ENCODE measurements at regions not wholly inside any gene's neighbourhood (a gene's known extent, or its start where the extent isn't known, plus 50 kb on each side); places are given as distances from the start of the nearest gene placed in this dataset.

- Histone ChIP-seq H3K9me3 (ENCODE audit: insufficient read depth, low read length) (no peaks in the 10 kb centered on the region), H3K36me3 (ENCODE audit: insufficient read depth, insufficient read length, low read length) (no peaks in the 10 kb centered on the region), H3K4me1 (ENCODE audit: insufficient read depth, insufficient read length) (no peaks in the 10 kb centered on the region), H3K4me3 (ENCODE audit: insufficient read length, low read depth) (no peak overlapping the region), H3K9ac (ENCODE audit: insufficient read length, low read depth) (no peak overlapping the region), H3K27me3 (ENCODE audit: insufficient read depth, insufficient read length) (no peaks in the 10 kb centered on the region)
- TF ChIP-seq YY1 (IDR thresholded peaks at IDR 0.05; ENCODE audit: insufficient read depth, insufficient read length) (no peak), ZNF274 (IDR thresholded peaks at IDR 0.05; ENCODE audit: low read depth, low read length) (no peak), SUZ12 (IDR thresholded peaks at IDR 0.05; ENCODE audit: extremely low read depth, insufficient read depth, insufficient read length) (no peak)
- DNase-seq (ENCODE audit: low read depth, low spot score): no peak
Observed at GRCh38 chr18:11284811-11285210, 135.4 kb upstream of the PIEZO2 start.

- TF ChIP-seq YY1 (IDR thresholded peaks at IDR 0.05; ENCODE audit: insufficient read depth, insufficient read length) (no peak), ZNF274 (IDR thresholded peaks at IDR 0.05; ENCODE audit: low read depth, low read length) (no peak), SUZ12 (IDR thresholded peaks at IDR 0.05; ENCODE audit: extremely low read depth, insufficient read depth, insufficient read length) (no peak)
- Histone ChIP-seq H3K36me3 (ENCODE audit: insufficient read depth, insufficient read length, low read length) (no peaks in the 10 kb centered on the region), H3K4me3 (ENCODE audit: insufficient read length, low read depth) (no peak overlapping the region), H3K27me3 (ENCODE audit: insufficient read depth, insufficient read length) (no peaks in the 10 kb centered on the region), H3K4me1 (ENCODE audit: insufficient read depth, insufficient read length) (no peaks in the 10 kb centered on the region), H3K9ac (ENCODE audit: insufficient read length, low read depth) (no peak overlapping the region), H3K9me3 (ENCODE audit: insufficient read depth, low read length) (no peaks in the 10 kb centered on the region)
- no peak for DNase-seq (ENCODE audit: low read depth, low spot score)
Observed at GRCh38 chr18:11284349-11284748, 135.0 kb upstream of the PIEZO2 start.

- Histone ChIP-seq H3K4me3 (ENCODE audit: insufficient read length, low read depth) (no peak overlapping the region), H3K4me1 (ENCODE audit: insufficient read depth, insufficient read length) (no peaks in the 10 kb centered on the region), H3K36me3 (ENCODE audit: insufficient read depth, insufficient read length, low read length) (no peaks in the 10 kb centered on the region), H3K9me3 (ENCODE audit: insufficient read depth, low read length) (no peaks in the 10 kb centered on the region), H3K27me3 (ENCODE audit: insufficient read depth, insufficient read length) (no peaks in the 10 kb centered on the region), H3K9ac (ENCODE audit: insufficient read length, low read depth) (no peak overlapping the region)
- no peak for DNase-seq (ENCODE audit: low read depth, low spot score)
- TF ChIP-seq YY1 (IDR thresholded peaks at IDR 0.05; ENCODE audit: insufficient read depth, insufficient read length): no peak
- TF ChIP-seq ZNF274 (IDR thresholded peaks at IDR 0.05; ENCODE audit: low read depth, low read length): no peak
- no peak for TF ChIP-seq SUZ12 (IDR thresholded peaks at IDR 0.05; ENCODE audit: extremely low read depth, insufficient read depth, insufficient read length)
Observed at GRCh38 chr18:11283479-11284161, 134.3 kb upstream of the PIEZO2 start.

DNA sequence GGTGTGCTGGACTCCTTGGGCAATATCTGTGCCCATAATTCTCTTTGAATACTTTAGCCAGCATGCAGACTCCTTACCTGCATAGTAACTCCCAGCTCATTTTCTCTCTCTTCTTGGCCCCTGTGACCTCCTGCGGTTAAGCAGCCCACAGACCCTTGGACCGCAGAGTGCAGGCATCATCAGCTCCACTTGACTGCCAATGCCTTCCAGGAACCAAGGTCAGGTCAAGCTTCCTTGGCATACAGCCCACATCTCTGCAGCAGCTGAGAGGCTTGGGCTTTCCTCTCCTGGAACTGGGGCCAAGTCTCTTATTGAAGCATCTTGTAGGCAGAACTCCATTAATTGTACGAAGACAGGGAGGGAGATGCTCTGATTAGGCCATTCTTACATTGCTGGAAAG is 130.1 kb upstream of the PIEZO2 start:
- Histone ChIP-seq H3K4me1 (ENCODE audit: insufficient read depth, insufficient read length) (no peaks in the 10 kb centered on the region), H3K27me3 (ENCODE audit: insufficient read depth, insufficient read length) (no peaks in the 10 kb centered on the region), H3K36me3 (ENCODE audit: insufficient read depth, insufficient read length, low read length) (no peaks in the 10 kb centered on the region), H3K9ac (ENCODE audit: insufficient read length, low read depth) (no peak overlapping the region), H3K4me3 (ENCODE audit: insufficient read length, low read depth) (no peak overlapping the region), H3K9me3 (ENCODE audit: insufficient read depth, low read length) (no peaks in the 10 kb centered on the region)
- TF ChIP-seq SUZ12 (IDR thresholded peaks at IDR 0.05; ENCODE audit: extremely low read depth, insufficient read depth, insufficient read length) (no peak), YY1 (IDR thresholded peaks at IDR 0.05; ENCODE audit: insufficient read depth, insufficient read length) (no peak), ZNF274 (IDR thresholded peaks at IDR 0.05; ENCODE audit: low read depth, low read length) (no peak)
- DNase-seq (ENCODE audit: low read depth, low spot score): no peak

DNA sequence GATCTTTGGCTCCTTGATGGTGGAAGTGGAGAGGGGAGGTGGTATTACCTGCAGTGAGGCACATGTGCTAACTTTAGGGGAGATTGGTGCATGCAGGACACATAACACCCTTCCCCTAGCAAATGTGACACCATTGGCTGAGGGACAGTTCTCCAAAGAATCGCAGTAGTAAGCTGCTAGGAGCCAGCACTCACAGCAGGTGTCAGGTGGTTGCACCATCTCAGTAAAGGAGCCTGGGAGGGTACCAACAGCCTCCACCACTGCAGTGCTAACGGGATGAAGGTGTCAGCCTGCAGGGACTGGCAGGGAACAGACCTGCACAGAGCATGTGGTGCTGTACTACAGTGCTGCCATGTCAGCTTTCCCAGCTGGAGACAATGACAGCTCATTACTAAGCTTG is 127.3 kb upstream of the PIEZO2 start:
- no peak overlapping the region for H3K9ac ChIP-seq (ENCODE audit: insufficient read length, low read depth)
- no peaks in the 10 kb centered on the region for H3K27me3 ChIP-seq (ENCODE audit: insufficient read depth, insufficient read length)
- no peak overlapping the region for H3K4me3 ChIP-seq (ENCODE audit: insufficient read length, low read depth)
- DNase-seq (ENCODE audit: low read depth, low spot score): no peak
- no peaks in the 10 kb centered on the region for H3K4me1 ChIP-seq (ENCODE audit: insufficient read depth, insufficient read length)
- TF ChIP-seq YY1 (IDR thresholded peaks at IDR 0.05; ENCODE audit: insufficient read depth, insufficient read length): no peak
- TF ChIP-seq ZNF274 (IDR thresholded peaks at IDR 0.05; ENCODE audit: low read depth, low read length): no peak
- TF ChIP-seq SUZ12 (IDR thresholded peaks at IDR 0.05; ENCODE audit: extremely low read depth, insufficient read depth, insufficient read length): no peak
- no peaks in the 10 kb centered on the region for H3K36me3 ChIP-seq (ENCODE audit: insufficient read depth, insufficient read length, low read length)
- no peaks in the 10 kb centered on the region for H3K9me3 ChIP-seq (ENCODE audit: insufficient read depth, low read length)

DNA sequence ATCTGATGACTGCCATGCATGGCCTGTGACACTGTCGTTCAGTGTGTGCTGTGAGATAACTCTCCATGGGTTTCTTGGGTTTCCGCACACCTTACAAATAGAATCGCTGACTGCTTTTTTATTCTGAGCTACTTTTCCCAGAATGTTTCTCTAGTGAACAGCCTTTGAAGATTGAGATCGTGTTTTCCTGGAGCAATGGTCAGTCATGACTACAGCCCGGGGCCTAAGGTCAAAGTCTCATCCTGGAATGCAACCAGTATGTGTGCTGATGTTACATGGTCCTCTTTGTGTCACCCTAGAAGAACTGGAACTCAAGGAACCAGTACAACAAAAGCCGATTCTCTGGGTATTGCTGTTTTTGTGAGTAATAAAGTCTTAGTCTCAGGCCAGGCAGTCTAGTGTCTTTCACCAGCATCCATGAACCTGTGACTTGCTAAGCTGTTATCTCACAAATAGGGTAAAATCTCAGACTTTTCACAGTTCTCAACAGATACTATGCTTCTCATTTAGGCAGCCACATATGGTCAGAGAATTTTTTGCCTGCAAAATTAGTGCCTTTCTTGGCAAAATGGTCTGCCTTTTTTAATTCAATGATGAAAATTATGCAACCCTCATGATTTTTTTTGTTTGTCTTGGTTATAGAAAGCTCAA is 124.9 kb upstream of the PIEZO2 start:
- Histone ChIP-seq H3K27me3 (ENCODE audit: insufficient read depth, insufficient read length) (no peaks in the 10 kb centered on the region), H3K36me3 (ENCODE audit: insufficient read depth, insufficient read length, low read length) (no peaks in the 10 kb centered on the region), H3K4me3 (ENCODE audit: insufficient read length, low read depth) (no peak overlapping the region), H3K9ac (ENCODE audit: insufficient read length, low read depth) (no peak overlapping the region), H3K9me3 (ENCODE audit: insufficient read depth, low read length) (no peaks in the 10 kb centered on the region), H3K4me1 (ENCODE audit: insufficient read depth, insufficient read length) (no peaks in the 10 kb centered on the region)
- no peak for TF ChIP-seq ZNF274 (IDR thresholded peaks at IDR 0.05; ENCODE audit: low read depth, low read length)
- TF ChIP-seq YY1 (IDR thresholded peaks at IDR 0.05; ENCODE audit: insufficient read depth, insufficient read length): no peak
- no peak for TF ChIP-seq SUZ12 (IDR thresholded peaks at IDR 0.05; ENCODE audit: extremely low read depth, insufficient read depth, insufficient read length)
- no peak for DNase-seq (ENCODE audit: low read depth, low spot score)

DNA sequence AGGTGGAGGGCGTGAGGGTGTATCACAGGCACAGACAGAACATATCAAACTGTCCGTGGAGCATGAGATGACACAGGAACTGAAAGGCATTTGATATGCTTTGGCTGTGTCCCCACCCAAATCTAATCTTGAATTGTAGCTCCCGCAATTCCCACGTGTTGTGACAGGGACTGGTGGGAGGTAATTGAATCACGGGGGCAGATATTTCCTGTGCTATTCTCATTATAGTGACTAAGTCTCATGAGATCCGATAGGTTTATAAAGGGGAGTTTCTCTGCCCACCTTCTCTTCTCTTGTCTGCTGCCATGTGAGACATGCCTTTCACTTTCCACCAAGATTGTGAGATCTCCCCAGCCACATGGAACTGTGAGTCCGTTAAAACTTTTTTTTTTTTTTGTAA is 123.1 kb upstream of the PIEZO2 start:
- Histone ChIP-seq H3K9me3 (ENCODE audit: insufficient read depth, low read length) (no peaks in the 10 kb centered on the region), H3K27me3 (ENCODE audit: insufficient read depth, insufficient read length) (no peaks in the 10 kb centered on the region), H3K9ac (ENCODE audit: insufficient read length, low read depth) (no peak overlapping the region), H3K4me1 (ENCODE audit: insufficient read depth, insufficient read length) (no peaks in the 10 kb centered on the region), H3K4me3 (ENCODE audit: insufficient read length, low read depth) (no peak overlapping the region), H3K36me3 (ENCODE audit: insufficient read depth, insufficient read length, low read length) (no peaks in the 10 kb centered on the region)
- no peak for TF ChIP-seq YY1 (IDR thresholded peaks at IDR 0.05; ENCODE audit: insufficient read depth, insufficient read length)
- TF ChIP-seq SUZ12 (IDR thresholded peaks at IDR 0.05; ENCODE audit: extremely low read depth, insufficient read depth, insufficient read length): no peak
- TF ChIP-seq ZNF274 (IDR thresholded peaks at IDR 0.05; ENCODE audit: low read depth, low read length): no peak
- DNase-seq (ENCODE audit: low read depth, low spot score): no peak
